HepG2 (cell line): ENCODE measurements at regions not wholly inside any gene's neighbourhood (a gene's known extent, or its start where the extent isn't known, plus 50 kb on each side); places are given as distances from the start of the nearest gene placed in this dataset.
"Not testable (repeated sequence)": the region's sequence is repeated elsewhere in the genome, so short reads cannot be mapped to it uniquely, and the experiment has no call there.

Experiments
- CHCHD3 ChIP-seq: sonication (generic); formaldehyde crosslinking; IDR thresholded peaks from 2 replicates; pipeline ENCODE4 v1.8.0; 2022; ENCODE audit warnings: mild to moderate bottlenecking, missing genetic modification reagents, moderate library complexity
- CTCF ChIP-seq: sonication (generic); formaldehyde crosslinking; IDR thresholded peaks from 2 replicates; pipeline ENCODE4 v1.5.0; 2020; ENCODE audit warnings: mild to moderate bottlenecking, missing genetic modification reagents, moderate library complexity
- EP300 ChIP-seq, 3 experiments: sonication (generic) in 1 of 3; formaldehyde crosslinking in 1 of 3; IDR thresholded peaks; 2 replicates each; pipeline versions ENCODE4 v1.5.1 to v1.6.1; 2011 to 2020; ENCODE audit warnings: low read depth in 2 of 3, low read length in 2 of 3, borderline replicate concordance in 1 of 3, improper control_type of control experiment in 1 of 3, mild to moderate bottlenecking in 1 of 3, missing genetic modification reagents in 1 of 3, moderate library complexity in 1 of 3
- GABPA ChIP-seq, 2 experiments: IDR thresholded peaks; 2 replicates each; pipeline ENCODE4 v1.6.1; 2011 to 2016; ENCODE audit warnings: low read depth in 2 of 2, low read length in 1 of 2, missing biosample characterization in 1 of 2, missing genetic modification characterization in 1 of 2
- KMT2B ChIP-seq: IDR thresholded peaks from 2 replicates; pipeline ENCODE4 v1.6.1; 2016; ENCODE audit warnings: missing genetic modification reagents, missing compliant biosample characterization
- PRPF4 ChIP-seq: fragments of 200-400 bp; formaldehyde crosslinking; IDR thresholded peaks from 2 replicates; pipeline ENCODE4 v1.6.1; 2016; ENCODE audit warnings: low read length, low read depth; ENCODE audit not compliant: poor library complexity, severe bottlenecking
- ZHX2 ChIP-seq, 2 experiments: sonication (generic) in 1 of 2; formaldehyde crosslinking in 1 of 2; IDR thresholded peaks; 2 replicates each; pipeline versions ENCODE4 v1.6.1 to v1.9.0; 2014 to 2022; ENCODE audit warnings: antibody characterized with exemption in 1 of 2, borderline replicate concordance in 1 of 2, inconsistent platforms in 1 of 2, low read depth in 1 of 2, missing genetic modification reagents in 1 of 2
- TF ChIP-seq, protein P1 (sequence below): sonication (generic); formaldehyde crosslinking; IDR thresholded peaks from 2 replicates; pipeline ENCODE4 v1.4.0; 2020; ENCODE audit warnings: missing genetic modification reagents, borderline replicate concordance
- TF ChIP-seq, protein P2 (sequence below), 2 experiments: sonication (generic) in 1 of 2; formaldehyde crosslinking in 1 of 2; IDR thresholded peaks; 2 replicates each; pipeline versions ENCODE4 v1.5.1 to v1.6.1; 2011 to 2020; ENCODE audit warnings: borderline replicate concordance in 1 of 2, low read depth in 1 of 2, low read length in 1 of 2, mild to moderate bottlenecking in 1 of 2, missing genetic modification reagents in 1 of 2, moderate library complexity in 1 of 2

GRCh38 chr12:95388260-95388659 lies 85.7 kb upstream of the METAP2 start:
- not testable (repeated sequence) for TF ChIP-seq EP300 (IDR thresholded peaks at IDR 0.05; ENCODE audit: low read depth in 2 of 2, low read length in 2 of 2); EP300 (CRISPR knock-in tag; IDR thresholded peaks at IDR 0.05; ENCODE audit: borderline replicate concordance); KMT2B (CRISPR knock-in tag); PRPF4; GABPA (IDR thresholded peaks at IDR 0.05; ENCODE audit: low read depth, low read length); GABPA (CRISPR knock-in tag; IDR thresholded peaks at IDR 0.05; ENCODE audit: low read depth); CHCHD3 (CRISPR knock-in tag); ZHX2 (IDR thresholded peaks at IDR 0.05; ENCODE audit: low read depth); ZHX2 (CRISPR knock-in tag; IDR thresholded peaks at IDR 0.05; ENCODE audit: borderline replicate concordance); CTCF (CRISPR knock-in tag)
- TF ChIP-seq, protein P1, sequence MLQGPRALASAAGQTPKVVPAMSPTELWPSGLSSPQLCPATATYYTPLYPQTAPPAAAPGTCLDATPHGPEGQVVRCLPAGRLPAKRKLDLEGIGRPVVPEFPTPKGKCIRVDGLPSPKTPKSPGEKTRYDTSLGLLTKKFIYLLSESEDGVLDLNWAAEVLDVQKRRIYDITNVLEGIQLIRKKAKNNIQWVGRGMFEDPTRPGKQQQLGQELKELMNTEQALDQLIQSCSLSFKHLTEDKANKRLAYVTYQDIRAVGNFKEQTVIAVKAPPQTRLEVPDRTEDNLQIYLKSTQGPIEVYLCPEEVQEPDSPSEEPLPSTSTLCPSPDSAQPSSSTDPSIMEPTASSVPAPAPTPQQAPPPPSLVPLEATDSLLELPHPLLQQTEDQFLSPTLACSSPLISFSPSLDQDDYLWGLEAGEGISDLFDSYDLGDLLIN (CRISPR knock-in tag), result not testable (repeated sequence)
- TF ChIP-seq, protein P2, sequence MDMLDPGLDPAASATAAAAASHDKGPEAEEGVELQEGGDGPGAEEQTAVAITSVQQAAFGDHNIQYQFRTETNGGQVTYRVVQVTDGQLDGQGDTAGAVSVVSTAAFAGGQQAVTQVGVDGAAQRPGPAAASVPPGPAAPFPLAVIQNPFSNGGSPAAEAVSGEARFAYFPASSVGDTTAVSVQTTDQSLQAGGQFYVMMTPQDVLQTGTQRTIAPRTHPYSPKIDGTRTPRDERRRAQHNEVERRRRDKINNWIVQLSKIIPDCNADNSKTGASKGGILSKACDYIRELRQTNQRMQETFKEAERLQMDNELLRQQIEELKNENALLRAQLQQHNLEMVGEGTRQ (IDR thresholded peaks at IDR 0.05; ENCODE audit: low read depth, low read length), result not testable (repeated sequence)
- TF ChIP-seq, protein P2 (CRISPR knock-in tag; IDR thresholded peaks at IDR 0.05; ENCODE audit: borderline replicate concordance), result not testable (repeated sequence)
